PFSK-1 (cell line): ENCODE measurements at regions not wholly inside any gene's neighbourhood (a gene's known extent, or its start where the extent isn't known, plus 50 kb on each side); places are given as distances from the start of the nearest gene placed in this dataset.

Experiments used
- POLR2AphosphoS5 ChIP-seq: IDR thresholded peaks from 2 replicates; pipeline ENCODE4 v1.6.1; 2012; ENCODE audit warnings: low read depth, mild to moderate bottlenecking, control low read depth, low read length, moderate library complexity
- SIN3A ChIP-seq: IDR thresholded peaks from 2 replicates; pipeline ENCODE4 v1.6.1; 2012; ENCODE audit warnings: mild to moderate bottlenecking, low read length, moderate library complexity, borderline replicate concordance; ENCODE audit not compliant: insufficient read depth
- TF ChIP-seq, protein P1 (sequence below), 2 experiments: IDR thresholded peaks; 2 replicates each; pipeline versions ENCODE4 v1.6.1 to v1.8.0; 2011 to 2012; ENCODE audit warnings: low read depth in 2 of 2, low read length in 2 of 2, control low read depth in 1 of 2, inconsistent platforms in 1 of 2, mild to moderate bottlenecking in 1 of 2, moderate library complexity in 1 of 2; ENCODE audit not compliant: insufficient read depth in 1 of 2

- TF ChIP-seq POLR2AphosphoS5, result no peak
- no peak for TF ChIP-seq SIN3A
- TF ChIP-seq, protein P1, sequence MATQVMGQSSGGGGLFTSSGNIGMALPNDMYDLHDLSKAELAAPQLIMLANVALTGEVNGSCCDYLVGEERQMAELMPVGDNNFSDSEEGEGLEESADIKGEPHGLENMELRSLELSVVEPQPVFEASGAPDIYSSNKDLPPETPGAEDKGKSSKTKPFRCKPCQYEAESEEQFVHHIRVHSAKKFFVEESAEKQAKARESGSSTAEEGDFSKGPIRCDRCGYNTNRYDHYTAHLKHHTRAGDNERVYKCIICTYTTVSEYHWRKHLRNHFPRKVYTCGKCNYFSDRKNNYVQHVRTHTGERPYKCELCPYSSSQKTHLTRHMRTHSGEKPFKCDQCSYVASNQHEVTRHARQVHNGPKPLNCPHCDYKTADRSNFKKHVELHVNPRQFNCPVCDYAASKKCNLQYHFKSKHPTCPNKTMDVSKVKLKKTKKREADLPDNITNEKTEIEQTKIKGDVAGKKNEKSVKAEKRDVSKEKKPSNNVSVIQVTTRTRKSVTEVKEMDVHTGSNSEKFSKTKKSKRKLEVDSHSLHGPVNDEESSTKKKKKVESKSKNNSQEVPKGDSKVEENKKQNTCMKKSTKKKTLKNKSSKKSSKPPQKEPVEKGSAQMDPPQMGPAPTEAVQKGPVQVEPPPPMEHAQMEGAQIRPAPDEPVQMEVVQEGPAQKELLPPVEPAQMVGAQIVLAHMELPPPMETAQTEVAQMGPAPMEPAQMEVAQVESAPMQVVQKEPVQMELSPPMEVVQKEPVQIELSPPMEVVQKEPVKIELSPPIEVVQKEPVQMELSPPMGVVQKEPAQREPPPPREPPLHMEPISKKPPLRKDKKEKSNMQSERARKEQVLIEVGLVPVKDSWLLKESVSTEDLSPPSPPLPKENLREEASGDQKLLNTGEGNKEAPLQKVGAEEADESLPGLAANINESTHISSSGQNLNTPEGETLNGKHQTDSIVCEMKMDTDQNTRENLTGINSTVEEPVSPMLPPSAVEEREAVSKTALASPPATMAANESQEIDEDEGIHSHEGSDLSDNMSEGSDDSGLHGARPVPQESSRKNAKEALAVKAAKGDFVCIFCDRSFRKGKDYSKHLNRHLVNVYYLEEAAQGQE (IDR thresholded peaks at IDR 0.05; ENCODE audit: insufficient read depth in 1 of 2, low read depth in 2 of 2, low read length in 2 of 2), result no peak
Measured at GRCh38 chrX:40283981-40284380, 186.2 kb upstream of the BCOR start.
